Dendritic cell treated with granulocyte-macrophage colony-stimulating factor and Interleukin-4, amounts not matched to agents 40 ng/mL and 50 ng/mL, for 4 days (primary cell): ENCODE measurements at regions not wholly inside any gene's neighbourhood (a gene's known extent, or its start where the extent isn't known, plus 50 kb on each side); places are given as distances from the start of the nearest gene placed in this dataset.
"Not testable (repeated sequence)": the region's sequence is repeated elsewhere in the genome, so short reads cannot be mapped to it uniquely, and the experiment has no call there.

Experiments used
- H3K27ac Mint-ChIP-seq: one replicate; pipeline ENCODE4 v1.8.0; 2022; ENCODE audit warnings: mild to moderate bottlenecking, mixed read lengths
- H3K27me3 Mint-ChIP-seq: one replicate; pipeline ENCODE4 v1.8.0; 2022; ENCODE audit warnings: mild to moderate bottlenecking, mixed read lengths
- H3K36me3 Mint-ChIP-seq: one replicate; pipeline ENCODE4 v1.8.0; 2022; ENCODE audit warnings: low read depth, mixed read lengths
- H3K4me1 Mint-ChIP-seq: one replicate; pipeline ENCODE4 v1.8.0; 2022; ENCODE audit warnings: low read depth, mixed read lengths
- H3K4me3 Mint-ChIP-seq: one replicate; pipeline ENCODE4 v1.8.0; 2022; ENCODE audit warnings: mild to moderate bottlenecking, moderate library complexity, mixed read lengths
- H3K9me3 Mint-ChIP-seq: one replicate; pipeline ENCODE4 v1.8.0; 2022; ENCODE audit warnings: mixed read lengths
- intact Hi-C: fragments of 100-400 bp; cut with micrococcal nuclease; formaldehyde crosslinking; loops from one replicate; pipeline ENCODE4 v1.15.0; 2022

DNA sequence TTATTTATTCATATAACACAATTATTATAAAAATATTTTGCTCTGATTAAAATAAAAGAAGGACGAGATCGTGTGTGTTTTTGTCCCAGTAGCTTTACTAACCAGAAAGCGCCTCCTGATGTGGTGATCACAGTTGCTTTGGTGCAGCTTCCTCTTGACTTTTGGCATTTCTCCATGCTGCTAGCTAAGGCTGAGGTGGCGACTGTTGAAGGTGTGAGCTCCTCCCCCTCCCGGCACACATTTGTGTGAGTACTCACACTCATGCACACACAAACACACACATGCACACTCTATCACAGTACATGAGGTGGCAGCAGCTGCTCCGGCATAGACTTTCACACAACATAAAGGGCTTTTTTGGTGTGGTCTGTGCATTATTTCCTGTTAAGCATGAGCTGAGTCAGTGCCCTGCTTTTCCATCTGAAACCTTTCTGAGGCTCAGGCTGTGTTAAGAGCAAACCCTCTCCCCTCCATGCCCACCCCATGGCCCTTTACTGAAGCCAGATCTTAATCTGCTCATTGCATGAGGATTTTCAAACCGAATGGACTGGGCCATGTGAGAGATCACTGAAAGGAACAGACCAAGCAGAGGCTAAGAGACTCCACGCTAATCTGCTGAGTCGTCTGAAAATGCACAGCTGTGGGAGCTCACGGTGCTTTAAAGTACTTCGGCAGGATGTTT lies 53.3 kb downstream of the FOXD4L1 start:
- H3K4me1 Mint-ChIP-seq, H3K9me3 Mint-ChIP-seq, intact Hi-C loops, H3K27me3 Mint-ChIP-seq, H3K4me3 Mint-ChIP-seq, H3K36me3 Mint-ChIP-seq: not testable (repeated sequence)
- peak overlapping the region; percentile 59 for H3K27ac Mint-ChIP-seq

GRCh38 chr2:113559820-113560219 lies 61.4 kb downstream of the FOXD4L1 start:
- H3K36me3 Mint-ChIP-seq, H3K4me3 Mint-ChIP-seq, H3K9me3 Mint-ChIP-seq, H3K4me1 Mint-ChIP-seq, intact Hi-C loops, H3K27ac Mint-ChIP-seq, H3K27me3 Mint-ChIP-seq: not testable (repeated sequence)

DNA sequence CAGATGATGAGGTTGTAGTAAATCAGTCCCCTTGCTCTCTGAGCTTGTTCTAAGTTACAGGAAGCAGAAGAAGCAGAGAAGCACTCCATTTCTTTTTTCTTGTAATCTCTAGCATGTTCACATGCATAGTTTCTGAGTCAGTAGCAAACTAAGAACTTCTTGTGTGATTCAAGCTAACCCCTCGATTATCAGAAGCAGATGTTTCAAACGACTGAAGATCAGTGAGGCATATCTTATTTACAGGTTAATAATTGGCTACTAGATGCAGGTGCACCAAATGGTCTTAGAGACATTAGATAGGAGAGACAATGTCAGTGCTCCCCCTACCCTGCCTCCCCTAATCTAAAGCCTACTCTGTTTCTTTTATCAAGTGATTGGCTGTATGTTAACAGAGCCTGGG lies 64.2 kb downstream of the FOXD4L1 start:
- H3K4me1 Mint-ChIP-seq, intact Hi-C loops, H3K27ac Mint-ChIP-seq, H3K9me3 Mint-ChIP-seq, H3K36me3 Mint-ChIP-seq, H3K27me3 Mint-ChIP-seq, H3K4me3 Mint-ChIP-seq: not testable (repeated sequence)

DNA sequence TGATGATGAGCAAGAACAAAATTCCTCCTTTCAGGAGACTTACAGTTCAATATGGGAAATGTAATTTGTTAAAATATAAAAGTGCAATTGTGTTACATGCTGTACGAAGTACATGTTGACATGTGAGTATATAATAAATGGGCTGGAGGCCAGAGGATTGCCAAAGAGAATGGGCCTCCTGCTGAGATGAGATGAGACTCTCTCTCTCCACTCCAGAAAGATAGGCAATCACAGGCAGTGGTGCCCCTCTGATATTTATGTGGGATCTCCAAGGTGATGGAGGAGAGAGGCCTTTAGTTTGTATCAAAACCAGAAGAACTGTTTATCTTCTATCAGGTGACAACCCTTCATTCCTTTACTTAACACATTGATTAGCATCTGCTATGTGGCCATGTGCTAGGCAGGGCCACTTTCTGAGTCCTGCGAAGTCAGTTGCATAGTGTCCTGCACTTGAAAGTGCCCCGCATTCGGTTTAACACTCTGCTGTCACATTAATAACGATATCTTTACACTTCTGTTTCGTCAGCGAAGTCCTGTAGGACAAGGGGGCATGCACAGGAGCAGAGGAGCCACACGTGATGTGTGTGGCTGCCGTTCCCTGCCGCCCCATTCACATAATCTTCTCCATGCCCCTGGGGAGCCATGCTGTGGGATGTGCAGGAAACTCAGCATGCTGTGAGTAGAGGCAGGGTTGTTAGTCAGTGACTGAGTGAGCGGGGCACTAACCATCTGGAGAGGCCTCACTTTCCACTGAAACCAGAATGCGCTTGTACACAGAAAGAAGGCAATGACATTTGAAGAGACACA lies 60.2 kb upstream of the RABL2A start:
- H3K36me3 Mint-ChIP-seq, H3K27me3 Mint-ChIP-seq, H3K4me3 Mint-ChIP-seq: not testable (repeated sequence)

GRCh38 chr2:113567481-113567849 lies 59.6 kb upstream of the RABL2A start:
- H3K4me3 Mint-ChIP-seq, intact Hi-C loops, H3K9me3 Mint-ChIP-seq, H3K36me3 Mint-ChIP-seq, H3K27me3 Mint-ChIP-seq, H3K27ac Mint-ChIP-seq: not testable (repeated sequence)
- peaks cover 27% of the 10 kb centered on the region for H3K4me1 Mint-ChIP-seq

More for the DNA sequence above, 60.2 kb upstream of the RABL2A start:
- H3K27ac Mint-ChIP-seq, intact Hi-C loops, H3K9me3 Mint-ChIP-seq: not testable (repeated sequence)
- H3K4me1 Mint-ChIP-seq, result peaks cover 24% of the 10 kb centered on the region

DNA sequence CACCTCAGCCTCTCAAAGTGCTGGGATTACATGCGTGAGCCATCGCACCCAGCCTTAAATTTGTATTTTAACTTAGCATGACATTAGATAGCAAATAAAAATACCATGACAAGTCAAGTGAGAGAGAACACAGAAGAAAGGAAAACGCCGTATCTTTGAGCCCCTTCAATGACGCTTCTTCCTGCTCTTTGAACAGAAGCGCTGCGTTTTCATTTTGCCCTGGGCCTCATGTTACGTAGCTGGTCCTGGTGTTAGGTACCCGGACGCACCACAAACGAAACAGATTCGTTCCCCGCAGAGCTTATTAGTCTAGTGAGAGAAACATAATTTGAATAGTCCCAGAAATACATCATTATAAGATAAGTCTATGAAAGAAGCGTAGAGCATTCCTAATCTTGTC lies 58.8 kb upstream of the RABL2A start:
- H3K36me3 Mint-ChIP-seq, H3K27ac Mint-ChIP-seq, H3K9me3 Mint-ChIP-seq, H3K27me3 Mint-ChIP-seq, intact Hi-C loops, H3K4me3 Mint-ChIP-seq: not testable (repeated sequence)
- peaks cover 33% of the 10 kb centered on the region for H3K4me1 Mint-ChIP-seq

DNA sequence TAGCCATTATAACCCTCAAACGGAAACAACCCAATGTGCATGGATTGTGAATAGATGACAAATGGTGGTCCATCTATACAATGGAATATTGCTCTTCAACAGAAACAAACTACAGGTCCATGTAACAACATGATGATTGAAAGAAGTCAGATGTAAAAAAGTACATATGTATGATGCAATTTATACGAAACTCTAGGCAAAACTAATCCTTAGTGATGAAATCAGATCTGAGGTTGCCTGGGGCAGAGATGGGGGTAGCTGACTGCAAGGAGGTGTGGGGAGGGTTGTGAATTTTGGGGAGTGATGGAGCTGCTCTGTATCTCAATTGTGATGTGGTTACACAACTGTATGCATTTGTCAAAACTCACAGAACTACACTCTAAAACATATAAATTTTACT lies 57.0 kb upstream of the RABL2A start:
- H3K36me3 Mint-ChIP-seq, H3K9me3 Mint-ChIP-seq, H3K27me3 Mint-ChIP-seq, intact Hi-C loops, H3K27ac Mint-ChIP-seq, H3K4me3 Mint-ChIP-seq: not testable (repeated sequence)
- peaks cover 33% of the 10 kb centered on the region for H3K4me1 Mint-ChIP-seq

DNA sequence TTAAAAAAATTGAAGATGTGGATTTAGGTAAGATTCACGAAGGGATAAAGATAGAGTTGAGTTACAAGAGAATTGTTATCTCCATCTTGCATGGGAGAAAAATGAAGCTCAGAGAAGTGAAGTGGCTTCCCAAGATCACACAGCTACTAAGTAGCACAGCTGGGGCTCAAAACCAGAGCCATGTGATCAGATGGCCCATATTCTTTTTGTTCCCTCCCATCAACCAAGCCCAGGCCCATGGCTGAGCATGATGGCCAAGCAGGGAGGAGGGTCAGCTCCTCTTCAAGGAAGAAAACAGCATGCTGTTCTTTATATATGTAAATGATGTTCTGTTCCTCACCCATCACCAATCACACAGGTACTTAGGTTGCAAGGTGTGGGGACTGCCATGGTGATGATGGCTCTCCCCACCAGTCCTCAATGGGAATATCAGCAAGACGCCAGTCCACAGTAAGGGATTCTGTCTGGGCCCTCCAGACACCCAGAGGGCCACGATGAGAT lies 56.5 kb upstream of the RABL2A start:
- H3K27ac Mint-ChIP-seq, intact Hi-C loops, H3K27me3 Mint-ChIP-seq, H3K36me3 Mint-ChIP-seq, H3K9me3 Mint-ChIP-seq, H3K4me3 Mint-ChIP-seq: not testable (repeated sequence)
- H3K4me1 Mint-ChIP-seq, result peaks cover 33% of the 10 kb centered on the region

- H3K27ac Mint-ChIP-seq, H3K36me3 Mint-ChIP-seq, H3K9me3 Mint-ChIP-seq, H3K4me3 Mint-ChIP-seq, intact Hi-C loops, H3K27me3 Mint-ChIP-seq: not testable (repeated sequence)
- H3K4me1 Mint-ChIP-seq, result peaks cover 33% of the 10 kb centered on the region
Measured at GRCh38 chr2:113571482-113572068, 55.5 kb upstream of the RABL2A start.

GRCh38 chr2:113575721-113576120 lies 51.3 kb upstream of the RABL2A start:
- H3K4me3 Mint-ChIP-seq, H3K27ac Mint-ChIP-seq, intact Hi-C loops, H3K27me3 Mint-ChIP-seq, H3K36me3 Mint-ChIP-seq, H3K9me3 Mint-ChIP-seq: not testable (repeated sequence)
- peaks cover 17% of the 10 kb centered on the region for H3K4me1 Mint-ChIP-seq

DNA sequence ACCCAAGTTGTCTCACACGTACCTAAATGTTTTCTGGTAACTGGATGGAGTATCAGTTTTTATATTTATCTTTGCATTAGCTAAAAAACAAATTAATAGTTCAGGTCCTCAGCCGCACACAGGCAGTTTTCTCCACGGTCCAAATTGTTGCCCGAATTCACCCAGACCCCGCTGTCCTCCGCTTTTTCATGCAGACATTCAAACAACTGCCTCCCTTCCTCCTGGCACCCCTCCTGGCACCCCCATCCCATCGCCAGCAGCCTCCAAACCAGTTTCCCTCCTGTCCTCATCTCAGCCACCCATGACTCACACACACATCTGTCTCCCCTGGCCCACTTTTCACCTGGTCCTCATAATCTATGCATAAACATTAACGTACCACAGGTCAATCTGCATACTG lies 50.7 kb upstream of the RABL2A start:
- H3K36me3 Mint-ChIP-seq, H3K4me3 Mint-ChIP-seq, H3K27ac Mint-ChIP-seq: not testable (repeated sequence)

More for the DNA sequence above, 50.7 kb upstream of the RABL2A start:
- H3K27me3 Mint-ChIP-seq, H3K9me3 Mint-ChIP-seq, intact Hi-C loops: not testable (repeated sequence)
- peaks cover 14% of the 10 kb centered on the region for H3K4me1 Mint-ChIP-seq
